ENCODE measurements at regions not wholly inside any gene's neighbourhood (a gene's known extent, or its start where the extent isn't known, plus 50 kb on each side); places are given as distances from the start of the nearest gene placed in this dataset.

GRCh38 chr6:154561750-154562149 lies 51.3 kb upstream of the CNKSR3 start:
- Histone ChIP-seq H2AK5ac (ENCODE audit: insufficient read length, low read length) (no peak overlapping the region), H3K79me1 (ENCODE audit: insufficient read depth, low read depth, low read length, poor library complexity, severe bottlenecking) (no peaks in the 10 kb centered on the region), H4K5ac (ENCODE audit: insufficient read length, low read depth, low read length) (no peak overlapping the region), H3T11ph (ENCODE audit: low read length) (no peak overlapping the region), H3K27me3 (ENCODE audit: insufficient read depth, low read length) (no peaks in the 10 kb centered on the region), H3K56ac (ENCODE audit: insufficient read length, low read depth, low read length) (no peak overlapping the region), H3K4me2 (ENCODE audit: insufficient read depth, insufficient read length, low read length) (no peak overlapping the region), H4K20me1 (ENCODE audit: control insufficient read depth, insufficient read depth, insufficient read length) (no peaks in the 10 kb centered on the region), H3K9me3 (ENCODE audit: control insufficient read depth, low read depth, low read length) (no peaks in the 10 kb centered on the region), H3K23me2 (ENCODE audit: insufficient read length, low read depth, low read length, poor library complexity, severe bottlenecking) (no peaks in the 10 kb centered on the region), H2AFZ (ENCODE audit: low read length) (no peak overlapping the region), H3K4me1 (ENCODE audit: insufficient read depth, low read length) (no peaks in the 10 kb centered on the region), H3K23ac (ENCODE audit: insufficient read length, low read depth, low read length) (no peak overlapping the region), H2BK20ac (ENCODE audit: low read depth, low read length, poor library complexity, severe bottlenecking) (no peak overlapping the region), H3K4ac (ENCODE audit: low read depth, low read length) (no peak overlapping the region), H3K27ac (ENCODE audit: insufficient read length, low read depth, low read length) (no peak overlapping the region), H3K14ac (ENCODE audit: insufficient read depth, low read length) (no peak overlapping the region), H3K79me2 (ENCODE audit: insufficient read depth, low read length) (no peaks in the 10 kb centered on the region), H2BK120ac (ENCODE audit: low read depth, low read length, poor library complexity, severe bottlenecking) (no peak overlapping the region), H2BK15ac (ENCODE audit: low read depth, low read length) (no peak overlapping the region), H2BK12ac (ENCODE audit: insufficient read length, low read depth, low read length) (no peak overlapping the region), H3K18ac (ENCODE audit: insufficient read length, low read depth, low read length) (no peak overlapping the region), H3K9ac (ENCODE audit: extremely low read depth, insufficient read length, low read length) (no peak overlapping the region), H4K8ac (replicated peaks; ENCODE audit: insufficient read length, low read depth, low read length) (no peak overlapping the region), H2BK5ac (ENCODE audit: insufficient read length, low read length) (no peak overlapping the region), H4K91ac (ENCODE audit: insufficient read length, low read depth, low read length) (no peak overlapping the region)
- Mint-ChIP-seq H3K36me3 (ENCODE audit: insufficient read depth in 1 of 3, low read depth in 3 of 3) (no peaks in the 10 kb centered on the region), H3K27me3 (ENCODE audit: low read depth) (no peaks in the 10 kb centered on the region), H3K4me3 (no peak overlapping the region), H3K27ac (no peak overlapping the region), H3K9me3 (no peaks in the 10 kb centered on the region; a peak in 2 of 5 replicates), H3K4me1 (no peaks in the 10 kb centered on the region)
- no CpG with 5 or more reads among the region's 2 CpGs for WGBS (ENCODE audit: extremely low coverage, insufficient read length, low lambda C conversion rate)
- TF ChIP-seq, protein P1, sequence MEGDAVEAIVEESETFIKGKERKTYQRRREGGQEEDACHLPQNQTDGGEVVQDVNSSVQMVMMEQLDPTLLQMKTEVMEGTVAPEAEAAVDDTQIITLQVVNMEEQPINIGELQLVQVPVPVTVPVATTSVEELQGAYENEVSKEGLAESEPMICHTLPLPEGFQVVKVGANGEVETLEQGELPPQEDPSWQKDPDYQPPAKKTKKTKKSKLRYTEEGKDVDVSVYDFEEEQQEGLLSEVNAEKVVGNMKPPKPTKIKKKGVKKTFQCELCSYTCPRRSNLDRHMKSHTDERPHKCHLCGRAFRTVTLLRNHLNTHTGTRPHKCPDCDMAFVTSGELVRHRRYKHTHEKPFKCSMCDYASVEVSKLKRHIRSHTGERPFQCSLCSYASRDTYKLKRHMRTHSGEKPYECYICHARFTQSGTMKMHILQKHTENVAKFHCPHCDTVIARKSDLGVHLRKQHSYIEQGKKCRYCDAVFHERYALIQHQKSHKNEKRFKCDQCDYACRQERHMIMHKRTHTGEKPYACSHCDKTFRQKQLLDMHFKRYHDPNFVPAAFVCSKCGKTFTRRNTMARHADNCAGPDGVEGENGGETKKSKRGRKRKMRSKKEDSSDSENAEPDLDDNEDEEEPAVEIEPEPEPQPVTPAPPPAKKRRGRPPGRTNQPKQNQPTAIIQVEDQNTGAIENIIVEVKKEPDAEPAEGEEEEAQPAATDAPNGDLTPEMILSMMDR (conservative IDR thresholded peaks at IDR 0.05), result no peak
- DNase-seq, result no peak

All from H9 (cell line).